ENCODE measurements at regions not wholly inside any gene's neighbourhood (a gene's known extent, or its start where the extent isn't known, plus 50 kb on each side); places are given as distances from the start of the nearest gene placed in this dataset.
"Not testable (repeated sequence)": the region's sequence is repeated elsewhere in the genome, so short reads cannot be mapped to it uniquely, and the experiment has no call there.

DNA sequence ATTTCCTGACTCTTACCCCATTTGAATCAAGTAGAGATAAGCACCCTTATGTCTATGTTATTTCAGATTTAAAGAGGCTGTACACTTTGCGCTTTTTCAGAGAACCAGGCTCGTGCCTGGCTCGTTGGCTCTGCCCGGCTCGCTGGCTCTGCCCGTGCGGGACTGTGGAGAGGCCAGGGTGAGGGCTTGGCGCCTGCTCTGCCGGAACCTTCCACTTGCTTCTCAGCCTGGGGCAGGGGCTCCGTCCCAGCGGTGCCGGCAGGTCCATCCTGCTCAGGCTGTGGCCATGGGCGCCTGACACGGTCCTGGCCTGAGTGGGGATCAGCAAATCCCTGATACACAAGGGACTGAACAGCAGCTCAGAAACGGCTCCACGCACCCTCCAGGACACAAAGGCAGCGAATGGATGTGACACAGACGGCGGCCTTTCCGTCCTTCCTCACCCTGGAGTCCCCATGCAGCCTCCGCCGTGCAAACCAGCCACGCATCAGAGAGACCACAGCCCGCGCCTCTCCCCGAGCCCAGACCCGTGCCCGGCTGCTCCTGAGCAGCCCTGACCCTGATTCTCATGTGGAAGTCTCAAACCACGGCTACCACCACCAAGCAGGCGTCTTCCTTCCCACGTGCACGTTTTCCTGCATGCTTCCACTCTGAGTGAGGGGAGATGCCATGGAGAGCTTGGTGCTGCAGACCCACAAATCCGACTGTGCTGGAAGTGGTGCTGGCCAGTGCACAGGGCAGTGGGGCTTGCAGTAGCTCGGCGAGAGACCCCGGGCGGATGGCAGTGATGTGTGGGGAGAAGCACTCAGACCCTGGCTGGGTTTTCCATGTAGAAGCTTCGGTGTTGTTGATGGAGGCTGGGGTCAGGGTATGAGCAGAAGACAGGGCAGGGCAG, 233.9 kb downstream of the ERMARD start:
- in situ Hi-C loops (cut with MboI; ENCODE audit: low sequenced_read_pairs), result no loop called here

- in situ Hi-C loops (cut with MboI; ENCODE audit: low sequenced_read_pairs), result no loop called here
Measured at GRCh38 chr6:169984181-169985120, 233.0 kb downstream of the ERMARD start.

- in situ Hi-C loops (cut with MboI; ENCODE audit: low sequenced_read_pairs), result no loop called here
Measured at GRCh38 chr6:169983651-169984050, 232.2 kb downstream of the ERMARD start.

DNA sequence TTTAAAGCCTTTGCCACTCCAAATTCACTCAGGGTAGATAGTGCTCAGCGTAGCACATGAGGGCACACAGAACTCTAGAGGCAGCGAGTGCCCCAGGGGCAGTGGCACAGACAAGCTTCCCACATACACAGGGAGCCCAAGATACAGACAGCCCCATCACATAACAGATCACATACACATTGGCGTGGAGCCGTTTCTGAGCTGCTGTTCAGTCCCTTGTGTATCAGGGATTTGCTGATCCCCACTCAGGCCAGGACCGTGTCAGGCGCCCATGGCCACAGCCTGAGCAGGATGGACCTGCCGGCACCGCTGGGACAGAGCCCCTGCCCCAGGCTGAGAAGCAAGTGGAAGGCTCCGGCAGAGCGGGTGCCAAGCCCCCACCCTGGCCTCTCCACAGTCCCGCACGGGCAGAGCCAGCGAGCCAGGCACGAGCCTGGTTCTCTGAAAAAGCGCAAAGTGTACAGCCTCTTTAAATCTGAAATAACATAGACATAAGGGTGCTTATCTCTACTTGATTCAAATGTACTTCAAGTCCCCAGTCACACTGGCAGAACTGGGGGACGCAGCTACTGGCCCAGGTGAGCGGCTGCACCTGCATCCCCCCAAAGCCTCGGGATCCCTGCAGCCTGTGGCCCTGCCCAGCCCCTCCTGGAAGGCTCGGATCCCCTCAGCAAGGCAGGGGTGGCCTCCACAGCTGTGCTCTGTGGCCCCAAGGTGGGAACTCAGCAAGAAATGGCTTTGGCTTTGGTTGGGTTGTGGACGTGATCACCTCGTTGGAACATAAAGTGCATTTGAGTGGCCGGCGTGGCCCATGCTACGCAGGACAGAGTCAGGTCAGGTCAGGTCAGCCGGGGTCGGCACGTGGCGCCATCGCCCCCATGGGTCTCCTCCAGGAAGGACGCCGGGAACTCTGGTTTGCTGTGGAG, 231.3 kb downstream of the ERMARD start:
- in situ Hi-C loops (cut with MboI; ENCODE audit: low sequenced_read_pairs), result no loop called here

DNA sequence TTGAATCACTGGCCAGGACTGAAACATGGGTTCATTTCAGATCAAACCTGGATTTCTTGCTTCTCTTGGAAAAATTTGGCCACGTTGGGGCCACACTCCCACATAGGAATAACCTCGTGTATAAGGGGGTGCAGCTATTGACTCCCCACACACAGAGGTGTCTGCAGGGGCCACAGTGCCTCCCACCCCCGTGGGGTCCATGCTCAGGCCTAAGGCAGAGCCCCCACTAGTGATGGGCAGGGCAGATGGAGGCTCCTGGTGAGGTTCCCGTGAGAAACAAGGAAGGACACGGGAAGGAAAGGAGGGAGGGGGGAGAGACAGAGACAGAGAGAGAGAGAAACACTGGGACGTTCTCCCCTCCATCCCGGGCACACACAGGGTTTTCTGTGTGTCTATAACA, 230.5 kb downstream of the ERMARD start:
- in situ Hi-C loops (cut with MboI; ENCODE audit: low sequenced_read_pairs), result no loop called here

- in situ Hi-C loops (cut with MboI; ENCODE audit: low sequenced_read_pairs), result no loop called here
Measured at GRCh38 chr6:169981568-169981967, 230.1 kb downstream of the ERMARD start.

GRCh38 chr6:169980826-169981450, 229.5 kb downstream of the ERMARD start:
- in situ Hi-C loops (cut with MboI; ENCODE audit: low sequenced_read_pairs), result no loop called here

- in situ Hi-C loops (cut with MboI; ENCODE audit: low sequenced_read_pairs), result no loop called here
Measured at GRCh38 chr6:169979873-169980432, 228.5 kb downstream of the ERMARD start.

GRCh38 chr6:169978615-169979161, 227.3 kb downstream of the ERMARD start:
- in situ Hi-C loops (cut with MboI; ENCODE audit: low sequenced_read_pairs), result no loop called here

DNA sequence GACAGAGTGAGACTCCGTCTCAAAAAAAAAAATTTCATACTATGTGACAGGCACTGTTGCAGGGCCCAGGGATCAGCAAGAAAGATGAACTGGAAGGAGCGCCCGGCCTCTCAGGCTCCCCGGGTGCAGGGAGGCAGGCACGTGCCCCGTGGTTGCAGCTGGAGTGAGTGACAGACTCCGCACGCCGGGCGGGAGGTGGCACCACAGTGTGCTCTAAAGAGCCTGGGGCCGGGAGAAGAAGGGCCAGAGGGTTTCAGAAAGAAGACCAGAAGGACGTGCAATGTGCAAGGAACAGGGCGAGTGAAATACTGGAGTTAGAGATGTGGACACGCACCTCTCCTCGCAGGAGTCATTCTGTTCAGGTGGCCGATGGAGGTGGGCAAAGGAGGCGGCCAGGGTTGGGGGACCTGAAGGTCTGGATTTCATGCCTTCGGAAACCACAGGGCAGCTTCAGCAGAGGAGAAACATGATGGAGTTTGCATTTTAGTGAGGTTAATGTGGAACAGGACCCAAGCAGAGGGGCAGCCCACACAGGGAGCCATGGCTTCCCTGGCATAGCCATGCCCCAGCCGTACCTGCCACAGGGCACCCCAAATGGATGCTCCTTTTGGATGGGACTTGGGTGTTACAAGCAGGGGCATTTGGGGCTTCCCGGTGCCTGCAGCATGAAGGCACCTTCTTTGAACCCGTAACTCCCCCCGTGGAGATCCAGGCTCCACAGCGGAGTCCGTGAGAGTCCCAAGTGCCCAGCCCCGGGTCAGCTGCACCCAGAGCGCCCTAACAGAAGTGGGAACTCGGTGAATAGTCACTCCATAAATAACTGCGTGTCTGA, 226.2 kb downstream of the ERMARD start:
- in situ Hi-C loops (cut with MboI; ENCODE audit: low sequenced_read_pairs), result no loop called here

DNA sequence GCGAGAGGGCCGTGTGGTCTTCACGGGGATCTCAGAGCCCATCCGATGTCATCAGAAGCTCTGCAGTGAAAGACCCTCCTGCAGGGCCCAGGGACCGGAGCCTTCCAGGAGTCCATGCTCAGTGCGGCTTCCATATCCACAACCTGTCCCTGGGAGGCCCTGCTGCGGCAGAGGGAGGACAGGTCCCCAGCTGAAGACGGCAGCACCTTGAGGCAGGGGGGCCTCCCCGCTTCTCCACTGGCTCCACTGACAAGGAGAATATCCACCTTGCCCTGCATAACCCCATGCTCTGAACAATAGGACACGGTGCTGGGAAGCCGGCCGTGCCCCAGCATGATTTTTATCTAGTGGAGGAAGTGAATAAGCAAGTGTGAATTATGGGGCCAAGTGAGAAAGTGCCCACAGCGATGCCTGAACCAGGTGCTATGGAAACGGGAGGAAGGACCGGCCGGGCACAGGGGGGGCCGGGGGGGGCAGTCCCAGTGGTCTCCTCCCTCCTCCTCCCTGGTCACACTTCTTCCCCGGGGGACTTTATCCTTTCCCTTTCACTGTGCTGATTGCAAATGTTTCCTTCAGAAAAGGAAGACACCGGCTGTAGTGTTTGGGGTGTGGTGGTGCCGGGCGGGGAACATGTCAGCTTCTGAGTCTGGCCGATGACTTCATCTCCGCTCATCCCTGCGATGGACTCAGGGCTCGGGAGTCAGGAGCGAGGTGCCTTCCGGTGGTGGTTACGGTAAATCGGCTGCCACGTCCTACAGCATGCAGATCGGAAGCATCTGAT, 225.1 kb downstream of the ERMARD start:
- in situ Hi-C loops (cut with MboI; ENCODE audit: low sequenced_read_pairs), result no loop called here

DNA sequence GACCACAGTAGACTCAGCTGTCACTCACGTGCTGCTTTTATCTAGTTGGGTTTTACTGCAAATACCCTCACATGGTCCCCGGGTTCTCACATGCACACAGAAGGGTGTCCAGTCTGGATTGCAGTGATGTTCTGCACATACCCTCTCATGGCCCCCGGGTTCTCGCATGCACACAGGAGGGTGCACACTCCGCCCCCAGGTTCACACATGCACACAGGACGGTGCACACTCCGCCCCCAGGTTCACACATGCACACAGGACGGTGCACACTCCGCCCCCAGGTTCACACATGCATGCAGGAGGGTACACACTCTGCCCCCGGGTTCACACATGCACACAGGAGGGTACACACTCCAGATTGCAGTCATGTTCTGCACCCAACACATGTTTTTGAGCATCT, 224.3 kb downstream of the ERMARD start:
- in situ Hi-C loops (cut with MboI; ENCODE audit: low sequenced_read_pairs), result no loop called here

GRCh38 chr6:169975286-169975685, 223.9 kb downstream of the ERMARD start:
- in situ Hi-C loops (cut with MboI; ENCODE audit: low sequenced_read_pairs), result no loop called here

- in situ Hi-C loops (cut with MboI; ENCODE audit: low sequenced_read_pairs), result no loop called here
Measured at GRCh38 chr6:169974663-169975062, 223.2 kb downstream of the ERMARD start.

- in situ Hi-C loops (cut with MboI; ENCODE audit: low sequenced_read_pairs), result not testable (repeated sequence)
Measured at GRCh38 chr6:169973588-169974467, 222.4 kb downstream of the ERMARD start.

GRCh38 chr6:169972736-169973135, 221.3 kb downstream of the ERMARD start:
- in situ Hi-C loops (cut with MboI; ENCODE audit: low sequenced_read_pairs), result no loop called here

DNA sequence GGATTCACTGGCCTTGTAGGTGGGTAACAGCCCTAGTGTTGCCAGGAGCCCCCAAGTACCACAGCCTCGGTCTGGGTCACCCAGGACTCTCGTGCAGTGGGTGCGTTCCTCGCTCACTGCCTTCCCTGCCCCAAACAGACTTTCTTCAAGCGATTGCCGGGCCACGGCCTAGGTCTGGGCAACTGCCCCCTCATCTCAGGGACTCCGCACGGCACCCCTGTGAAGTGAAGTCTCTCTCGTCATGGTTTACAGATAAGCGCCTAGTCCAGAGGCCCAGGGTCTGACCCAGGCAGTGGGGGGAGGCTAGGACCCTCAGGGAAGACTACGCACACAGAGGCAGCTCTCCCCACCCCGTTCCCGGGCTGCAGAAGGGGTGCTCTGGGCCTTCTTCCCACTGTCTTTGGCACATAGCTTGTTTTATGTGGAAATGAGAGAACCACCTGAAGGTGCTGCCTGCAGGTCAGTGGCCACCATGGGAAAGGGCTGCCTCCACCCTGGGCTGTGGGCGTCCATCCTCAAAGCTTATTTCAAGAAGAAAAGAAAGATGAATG, 220.8 kb downstream of the ERMARD start:
- in situ Hi-C loops (cut with MboI; ENCODE audit: low sequenced_read_pairs), result no loop called here

Data from HL-60/S4 (cell line).